Esophagus squamous epithelium (tissue), 5 donors: ENCODE measurements at regions not wholly inside any gene's neighbourhood (a gene's known extent, or its start where the extent isn't known, plus 50 kb on each side); places are given as distances from the start of the nearest gene placed in this dataset.

Experiments
- DNase-seq: peaks from one replicate; lab custom pipeline; 2025; lab: John Stamatoyannopoulos, UW
- H3K27ac ChIP-seq, 4 donors: fragments of 200-600 bp; sonication (generic); one replicate each; pipeline ENCODE4 v1.5.1; 2016 to 2019; ENCODE audit warnings: mild to moderate bottlenecking in 1 of 4
- H3K27me3 ChIP-seq, 4 donors: fragments of 200-600 bp; sonication (generic); 1 replicate in 3 of 4; 2 replicates in 1 of 4; pipeline versions ENCODE4 v1.5.1 to v1.6.0; 2017 to 2021; ENCODE audit warnings: antibody characterized with exemption in 1 of 4
- H3K36me3 ChIP-seq, 3 donors: fragments of 200-600 bp; sonication (generic); one replicate each; pipeline ENCODE4 v1.5.1; 2016 to 2019
- H3K4me1 ChIP-seq, 3 donors: fragments of 200-600 bp; sonication (generic); one replicate each; pipeline ENCODE4 v1.5.1; 2017 to 2019
- H3K4me3 ChIP-seq, 4 donors: fragments of 200-600 bp; sonication (generic); 1 replicate in 3 of 4; 2 replicates in 1 of 4; pipeline ENCODE4 v1.5.1; 2016 to 2019; ENCODE audit warnings: mild to moderate bottlenecking in 2 of 4, moderate library complexity in 1 of 4
- H3K9me3 ChIP-seq, 3 donors: fragments of 200-600 bp; sonication (generic); one replicate each; pipeline ENCODE4 v1.5.1; 2016 to 2019
- CTCF ChIP-seq, 6 experiments: fragments of 450-650 bp in 4 of 6; fragments of 200-600 bp in 2 of 6; sonication (generic) in 2 of 6; IDR thresholded peaks; one replicate each; pipeline ENCODE4 v1.5.1; 2016 to 2019; ENCODE audit warnings: antibody characterized with exemption in 6 of 6, mild to moderate bottlenecking in 4 of 6, moderate library complexity in 4 of 6
- POLR2A ChIP-seq, 4 donors: fragments of 450-650 bp; IDR thresholded peaks; one replicate each; pipeline ENCODE4 v1.6.1; 2017; ENCODE audit warnings: antibody characterized with exemption in 4 of 4, mild to moderate bottlenecking in 4 of 4, moderate library complexity in 3 of 4
- WGBS, 2 donors: methylation state at CpG; one replicate each; pipeline ENCODE4 v1.1.5; 2018; 5-methylcytosine and 5-hydroxymethylcytosine counted together
- intact Hi-C: fragments of 100-400 bp; cut with DNase I; formaldehyde crosslinking; loops from one replicate; pipeline ENCODE4 v1.15.0; 2022
- donor health status: DM: yes; HTN: yes; CAD: no.

DNA sequence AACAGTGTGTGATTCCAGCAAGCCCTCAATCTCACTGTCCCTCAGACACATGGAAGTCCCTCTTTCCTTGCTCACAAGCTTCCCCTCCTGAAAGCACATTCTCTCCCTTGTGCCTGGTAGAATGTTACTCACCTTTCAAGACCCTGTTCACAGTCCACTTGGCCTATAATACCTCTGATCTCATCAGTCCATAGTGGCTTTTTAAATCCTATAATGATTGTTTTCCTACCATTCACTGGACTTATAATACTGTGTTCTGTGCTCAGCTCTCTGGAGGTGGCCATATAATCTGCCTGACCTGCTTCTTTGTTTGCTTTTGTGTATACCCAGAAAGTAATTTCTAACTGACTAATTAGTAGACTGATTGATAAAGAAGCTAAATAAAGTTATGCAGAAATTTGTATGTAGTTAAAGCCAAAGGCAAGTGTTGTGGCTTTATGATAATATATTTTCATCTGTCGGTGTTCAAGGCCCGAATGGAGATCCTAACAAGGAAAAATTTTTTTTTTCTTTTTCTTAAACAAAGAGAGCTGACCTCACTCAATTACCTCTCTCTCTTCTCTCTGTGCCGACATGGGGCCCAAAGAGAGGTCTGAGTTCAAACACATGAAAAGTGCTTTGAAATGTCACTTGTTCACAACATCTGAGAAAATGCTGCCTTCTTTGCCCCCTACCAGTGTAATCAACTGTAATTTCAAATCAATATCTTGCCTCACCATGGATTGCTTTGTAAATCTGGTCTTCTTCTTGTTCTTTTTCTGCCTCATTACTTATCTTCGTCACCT lies 1033.0 kb upstream of the PIK3C3 start:
- H3K27ac ChIP-seq = no peak overlapping the region
- H3K36me3 ChIP-seq = no peaks in the 10 kb centered on the region
- no peaks in the 10 kb centered on the region for H3K9me3 ChIP-seq
- no peaks in the 10 kb centered on the region for H3K27me3 ChIP-seq
- H3K4me3 ChIP-seq = no peak overlapping the region
- TF ChIP-seq POLR2A (IDR thresholded peaks at IDR 0.05) (no peak), CTCF (IDR thresholded peaks at IDR 0.05) (no peak)
- WGBS, 2 donors = 66 to 68% methylated on average over 4 of the region's 4 CpGs
- no peak for DNase-seq
- H3K4me1 ChIP-seq = no peaks in the 10 kb centered on the region
- intact Hi-C loops = no loop called here

DNA sequence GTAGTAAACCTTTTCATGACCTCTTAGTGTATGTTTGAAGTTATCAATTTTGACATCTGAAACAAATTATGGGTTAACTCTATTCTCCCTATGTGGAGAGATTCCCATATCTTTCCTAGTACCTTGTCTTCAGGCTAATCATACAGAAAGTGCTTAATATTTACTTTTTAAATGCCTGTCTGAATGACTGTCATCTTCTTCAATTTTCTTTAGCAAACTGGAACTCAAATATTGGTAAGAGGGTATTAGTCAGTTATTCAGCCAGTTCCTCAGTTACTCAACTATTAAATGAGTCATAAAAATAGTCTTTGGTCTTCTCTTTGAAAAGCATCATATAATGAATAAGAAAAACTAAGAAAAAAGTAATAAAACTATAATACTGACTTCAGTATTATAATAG lies 1038.0 kb upstream of the PIK3C3 start:
- H3K9me3 ChIP-seq = no peaks in the 10 kb centered on the region
- no peaks in the 10 kb centered on the region for H3K36me3 ChIP-seq
- H3K27ac ChIP-seq = no peak overlapping the region
- intact Hi-C loops = no loop called here
- no peaks in the 10 kb centered on the region for H3K27me3 ChIP-seq
- H3K4me3 ChIP-seq = no peak overlapping the region
- H3K4me1 ChIP-seq = no peaks in the 10 kb centered on the region
- TF ChIP-seq CTCF (IDR thresholded peaks at IDR 0.05) (no peak), POLR2A (IDR thresholded peaks at IDR 0.05) (no peak)
- DNase-seq = no peak

GRCh38 chr18:40915724-40916123 lies 1039.3 kb upstream of the PIK3C3 start:
- Histone ChIP-seq H3K36me3 (no peaks in the 10 kb centered on the region), H3K9me3 (no peaks in the 10 kb centered on the region), H3K4me1 (no peaks in the 10 kb centered on the region), H3K4me3 (no peak overlapping the region), H3K27ac (no peak overlapping the region), H3K27me3 (no peaks in the 10 kb centered on the region)
- WGBS, 2 donors = 84 to 86% methylated on average over 4 of the region's 4 CpGs
- no peak for DNase-seq
- TF ChIP-seq CTCF (IDR thresholded peaks at IDR 0.05) = no peak
- TF ChIP-seq POLR2A (IDR thresholded peaks at IDR 0.05) = no peak
- intact Hi-C loops = no loop called here

DNA sequence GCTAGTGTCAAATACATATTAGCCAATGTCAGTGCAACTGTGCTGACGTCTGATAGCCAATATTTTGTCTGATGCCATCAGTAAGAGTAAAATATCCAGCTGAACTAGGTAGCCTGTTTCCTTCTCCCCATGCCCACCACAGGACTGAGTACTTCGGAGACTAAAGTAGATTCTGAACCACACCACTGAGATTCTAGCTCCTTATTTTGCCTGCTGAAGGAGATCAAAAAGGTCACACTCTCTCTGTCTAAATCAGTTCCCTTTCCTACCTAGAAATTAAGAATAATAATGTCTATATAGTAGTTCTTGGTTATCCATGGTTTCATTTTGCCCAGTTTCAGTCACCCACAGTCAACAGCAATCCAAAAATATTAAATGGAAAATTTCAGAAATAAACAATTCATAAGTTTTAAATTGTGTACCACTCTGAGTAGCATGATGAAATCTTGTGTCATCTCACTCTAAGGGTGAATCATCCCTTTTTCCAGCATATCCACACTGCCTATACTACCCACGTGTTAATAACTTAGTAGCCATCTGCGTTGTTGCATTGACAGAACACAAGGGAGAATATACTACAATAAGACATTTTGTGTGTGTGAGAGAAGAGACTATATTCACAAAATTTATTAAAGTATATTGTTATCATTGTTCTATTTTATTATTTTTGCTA lies 1043.3 kb upstream of the PIK3C3 start:
- intact Hi-C loops = no loop called here
- WGBS, 2 donors = 63 to 68% methylated on average over 4 of the region's 4 CpGs

More for the DNA sequence above, 1043.3 kb upstream of the PIK3C3 start:
- TF ChIP-seq CTCF (IDR thresholded peaks at IDR 0.05) = no peak
- TF ChIP-seq POLR2A (IDR thresholded peaks at IDR 0.05) = no peak
- Histone ChIP-seq H3K36me3 (no peaks in the 10 kb centered on the region), H3K9me3 (no peaks in the 10 kb centered on the region), H3K27ac (no peak overlapping the region), H3K27me3 (no peaks in the 10 kb centered on the region), H3K4me3 (no peak overlapping the region), H3K4me1 (no peaks in the 10 kb centered on the region)
- DNase-seq = no peak
